ENCODE measurements at regions not wholly inside any gene's neighbourhood (a gene's known extent, or its start where the extent isn't known, plus 50 kb on each side); places are given as distances from the start of the nearest gene placed in this dataset.
"Not testable (repeated sequence)": the region's sequence is repeated elsewhere in the genome, so short reads cannot be mapped to it uniquely, and the experiment has no call there.

- DNase-seq (ENCODE audit: low read depth in 2 of 2), result no peak
These were observed 508.9 kb upstream of the TBL1XR1 start for GRCh38 chr3:177705976-177706823.

DNA sequence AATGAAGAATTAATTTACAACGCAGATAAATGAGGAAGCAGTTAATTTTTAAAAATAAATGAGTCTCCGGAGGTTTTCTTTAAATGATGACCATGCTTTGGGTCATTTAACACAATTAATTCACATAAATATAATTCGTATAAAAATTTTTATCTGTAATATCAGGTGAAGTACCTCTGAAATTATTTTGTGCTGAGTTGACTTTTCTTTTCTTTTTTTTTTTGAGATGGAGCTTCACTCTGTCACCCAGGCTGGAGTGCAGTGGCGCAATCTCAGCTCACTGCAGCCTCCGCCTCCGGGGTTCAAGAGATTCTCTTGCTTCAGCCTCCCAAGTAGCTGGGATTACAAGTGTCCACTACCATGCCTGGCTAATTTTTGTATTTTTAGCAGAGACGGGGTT lies 512.2 kb upstream of the TBL1XR1 start:
- not testable (repeated sequence) for DNase-seq (ENCODE audit: low read depth in 2 of 2)

DNA sequence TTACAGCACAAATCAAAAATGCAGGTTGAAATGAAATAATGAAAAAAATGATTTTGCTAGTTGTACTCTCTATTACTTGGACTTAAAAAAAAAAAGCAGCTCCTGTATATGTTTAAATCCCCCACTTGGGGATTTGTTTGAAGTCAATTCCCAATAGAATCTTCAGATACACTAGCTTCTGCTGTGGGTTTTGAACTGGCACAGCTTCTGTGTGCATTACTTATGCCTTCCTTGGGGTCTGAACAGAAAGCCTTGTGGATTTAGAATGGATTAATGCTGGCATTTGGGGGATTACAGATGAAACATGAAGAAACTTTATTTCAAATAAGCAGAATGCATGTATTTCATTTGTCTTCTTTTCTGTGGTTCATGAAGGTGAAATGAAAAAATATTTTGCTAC lies 513.2 kb upstream of the TBL1XR1 start:
- DNase-seq (ENCODE audit: low read depth in 2 of 2), result no peak

GRCh38 chr3:177711637-177712036 lies 514.4 kb upstream of the TBL1XR1 start:
- no peak for DNase-seq (ENCODE audit: low read depth in 2 of 2)

DNA sequence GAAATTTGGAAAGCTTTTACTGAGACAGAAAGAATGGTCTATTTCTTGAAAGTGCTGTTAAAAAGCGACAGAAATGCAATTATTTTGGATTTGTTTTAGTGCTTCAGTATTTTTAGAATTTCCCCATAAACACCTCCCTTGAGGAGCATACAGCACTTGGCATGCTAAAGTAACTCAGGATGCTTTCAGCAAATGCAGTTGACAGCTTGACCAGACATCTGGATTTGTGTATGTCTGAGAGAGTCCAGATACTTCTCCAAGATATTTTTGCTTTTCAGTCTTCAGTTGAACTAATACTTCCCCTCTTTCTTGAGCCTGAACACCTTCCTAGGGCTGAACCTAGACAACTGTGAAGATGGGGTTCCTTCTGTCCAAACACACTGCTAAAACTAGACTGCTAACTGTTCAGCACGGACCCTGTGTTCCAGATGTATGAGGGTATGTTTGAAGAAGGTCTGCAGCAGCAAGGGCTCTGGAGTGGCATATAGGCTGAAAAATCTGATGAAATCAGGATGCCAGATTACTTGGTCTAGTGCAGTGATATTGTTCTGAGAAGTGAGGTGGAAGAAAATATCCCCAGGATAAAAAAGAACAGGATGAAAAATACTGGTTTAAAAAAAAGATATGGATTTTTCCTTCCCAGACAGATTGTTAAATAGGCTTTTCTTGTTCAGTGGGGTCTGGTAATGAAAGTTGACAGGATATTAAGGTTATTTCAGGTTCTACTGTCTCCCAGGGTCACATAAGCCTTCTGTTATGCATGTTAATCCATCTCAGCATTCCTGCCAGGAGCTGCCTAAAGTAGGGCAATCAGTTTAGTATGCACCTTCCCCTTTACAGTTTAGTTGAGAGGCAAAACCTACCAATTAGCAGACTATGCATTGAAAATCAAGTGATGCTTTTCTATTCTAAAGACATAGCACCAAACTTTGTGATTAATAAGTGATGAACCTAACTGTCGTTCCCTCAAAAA lies 516.9 kb upstream of the TBL1XR1 start:
- DNase-seq (ENCODE audit: low read depth in 2 of 2), result no peak

- no peak for DNase-seq (ENCODE audit: low read depth in 2 of 2)
These were observed 517.7 kb upstream of the TBL1XR1 start for GRCh38 chr3:177714945-177715344.

- no peak for DNase-seq (ENCODE audit: low read depth in 2 of 2)
These were observed 518.7 kb upstream of the TBL1XR1 start for GRCh38 chr3:177715980-177716379.

DNA sequence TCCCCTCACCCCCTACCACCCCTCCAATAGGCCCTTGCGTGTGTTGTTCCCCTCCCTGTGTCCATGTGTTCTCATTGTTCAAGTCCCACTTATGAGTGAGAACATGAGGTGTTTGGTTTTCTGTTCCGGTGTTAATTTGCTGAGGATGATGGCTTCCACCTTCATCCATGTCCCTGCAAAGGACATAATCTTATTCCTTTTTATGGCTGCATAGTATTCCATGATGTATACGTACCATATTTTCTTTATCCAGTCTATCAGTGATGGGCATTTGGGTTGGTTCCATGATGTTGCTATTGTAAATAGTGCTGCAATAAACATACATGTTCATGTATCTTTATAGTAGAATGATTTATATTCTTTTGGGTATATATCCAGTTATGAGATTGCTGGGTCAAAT lies 523.6 kb upstream of the TBL1XR1 start:
- DNase-seq (ENCODE audit: low read depth in 2 of 2), result not testable (repeated sequence)

- no peak for DNase-seq (ENCODE audit: low read depth in 2 of 2)
These were observed 524.8 kb upstream of the TBL1XR1 start for GRCh38 chr3:177721864-177722785.

DNA sequence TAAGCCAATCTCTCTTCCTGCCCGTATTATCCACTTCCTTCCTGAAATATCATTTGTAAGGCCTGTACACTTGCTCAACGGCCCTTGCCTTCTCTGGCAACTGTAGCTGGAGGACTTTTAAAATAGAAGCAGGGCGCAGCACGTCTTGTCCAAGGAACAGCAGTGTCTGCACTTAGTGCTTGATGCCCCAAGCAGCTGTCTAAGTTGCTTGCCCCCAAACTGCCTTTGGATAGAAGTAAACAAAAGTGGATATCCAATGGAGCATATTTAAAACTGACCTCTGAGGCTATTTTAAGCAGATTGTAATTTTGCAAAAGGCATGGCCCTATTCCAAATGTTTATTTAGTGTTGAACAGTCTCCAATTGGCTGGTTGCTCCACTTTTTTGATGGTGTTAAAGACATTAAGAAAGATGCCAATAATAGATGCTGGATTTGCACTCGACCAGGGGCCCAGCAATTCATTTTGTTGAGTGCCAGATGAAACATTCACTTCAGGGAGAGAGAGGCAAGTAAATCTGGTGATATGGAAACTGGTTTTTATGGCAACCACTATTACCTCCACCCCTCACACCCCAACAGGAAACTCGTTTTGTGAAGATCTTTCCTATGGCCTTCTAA lies 526.8 kb upstream of the TBL1XR1 start:
- no peak for DNase-seq (ENCODE audit: low read depth in 2 of 2)

DNA sequence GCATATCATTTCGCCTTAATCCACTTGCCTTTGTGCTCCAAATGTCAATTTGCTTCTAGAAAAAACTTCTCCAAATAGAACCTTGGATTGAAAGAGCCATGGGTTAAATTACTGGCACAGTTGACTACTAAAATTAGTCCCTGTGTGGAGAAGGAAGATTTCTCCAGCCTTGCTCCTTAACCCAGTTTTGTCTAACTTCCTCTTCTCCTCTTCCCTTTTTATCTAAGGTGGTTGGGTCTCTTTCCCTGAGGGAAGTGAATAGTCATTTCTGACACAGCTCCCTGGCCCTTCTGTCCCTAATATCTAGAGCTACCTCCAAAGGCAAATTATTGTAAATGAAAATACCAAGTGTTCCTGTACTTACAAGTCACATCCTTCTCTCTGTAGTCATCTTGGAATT lies 527.9 kb upstream of the TBL1XR1 start:
- no peak for DNase-seq (ENCODE audit: low read depth in 2 of 2)

- DNase-seq (ENCODE audit: low read depth in 2 of 2), result no peak
These were observed 529.5 kb upstream of the TBL1XR1 start for GRCh38 chr3:177726807-177727206.

DNA sequence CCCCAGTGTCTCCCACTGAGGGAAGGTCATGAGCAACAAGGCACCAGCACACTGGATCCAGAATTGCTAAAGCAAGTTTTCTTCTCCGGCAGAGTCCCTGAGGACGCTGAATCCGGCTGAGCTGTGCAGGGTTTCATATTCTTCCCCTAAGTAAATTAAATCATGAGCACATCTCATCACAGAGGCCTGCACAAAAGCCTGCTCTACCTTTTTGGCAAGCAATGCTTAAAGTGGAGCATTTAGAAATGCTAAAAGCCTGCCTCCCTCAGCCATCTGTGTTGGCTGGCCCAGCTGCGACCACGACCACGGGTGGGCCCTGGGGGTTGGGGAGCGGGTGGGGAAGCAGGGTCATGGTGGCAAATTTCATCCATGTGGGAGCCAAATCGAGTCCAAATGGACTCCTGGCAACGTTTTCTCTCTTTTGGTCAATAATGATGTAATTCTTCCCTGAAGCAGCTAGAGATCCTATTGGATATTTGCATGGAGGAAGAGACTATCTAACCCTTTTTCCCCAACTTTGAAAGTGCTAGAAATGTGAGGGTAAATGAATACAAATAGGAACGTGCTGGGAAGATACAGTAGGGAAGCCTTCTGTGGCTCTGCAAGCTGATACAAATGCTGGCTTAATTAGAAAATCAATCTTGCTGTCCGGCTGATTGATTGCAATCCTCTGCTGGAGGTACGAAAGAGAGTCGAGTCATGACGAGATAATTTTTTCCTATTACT lies 532.8 kb upstream of the TBL1XR1 start:
- DNase-seq (ENCODE audit: low read depth in 2 of 2), result no peak

DNA sequence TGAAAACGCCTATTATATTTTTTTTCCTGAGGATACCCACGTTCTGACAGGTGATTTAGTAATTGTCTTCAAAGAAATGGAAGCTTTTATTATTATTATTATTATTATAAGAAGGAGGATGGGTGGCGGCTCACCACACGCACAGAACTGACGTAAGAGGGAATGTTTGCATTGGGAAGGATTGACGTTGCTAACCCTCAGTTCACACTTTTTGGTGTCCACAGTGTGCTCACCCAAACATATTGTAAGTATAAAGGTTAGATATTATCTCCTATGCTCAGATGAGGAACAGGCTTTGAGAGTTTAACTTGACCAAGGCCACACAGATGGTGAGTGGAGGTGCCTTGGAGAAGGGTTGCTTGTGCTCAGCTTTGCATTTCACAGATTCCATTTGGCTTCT lies 533.5 kb upstream of the TBL1XR1 start:
- DNase-seq (ENCODE audit: low read depth in 2 of 2), result no peak

DNA sequence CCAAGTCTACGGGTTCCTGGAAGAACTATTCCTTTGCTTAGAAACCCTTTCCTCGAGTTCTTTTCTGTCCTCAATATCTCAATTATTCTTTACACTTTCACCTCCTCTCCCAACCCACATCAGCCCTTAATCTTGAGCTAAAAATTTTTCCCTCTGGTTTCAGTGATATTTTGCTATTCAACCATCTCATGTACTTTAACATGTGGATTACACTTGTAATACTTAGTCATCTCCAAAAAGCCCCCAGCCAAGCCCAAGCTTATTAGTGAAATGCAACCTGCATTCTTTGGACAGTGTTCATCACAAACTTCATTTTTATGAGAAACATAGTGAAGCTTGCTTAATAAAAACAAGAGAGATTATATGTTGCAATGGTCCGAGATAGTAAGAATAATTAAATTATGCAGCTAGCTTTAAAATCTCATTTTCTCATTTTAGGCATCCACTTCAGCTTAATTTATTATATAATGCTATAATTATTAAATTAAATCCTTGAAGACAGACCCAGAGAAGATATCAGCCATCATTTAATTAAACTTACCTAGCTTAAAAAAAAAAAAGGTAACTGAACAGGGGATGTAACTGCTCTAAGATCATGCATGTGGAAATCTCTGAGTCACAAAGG lies 534.5 kb upstream of the TBL1XR1 start:
- no peak for DNase-seq (ENCODE audit: low read depth in 2 of 2)

DNA sequence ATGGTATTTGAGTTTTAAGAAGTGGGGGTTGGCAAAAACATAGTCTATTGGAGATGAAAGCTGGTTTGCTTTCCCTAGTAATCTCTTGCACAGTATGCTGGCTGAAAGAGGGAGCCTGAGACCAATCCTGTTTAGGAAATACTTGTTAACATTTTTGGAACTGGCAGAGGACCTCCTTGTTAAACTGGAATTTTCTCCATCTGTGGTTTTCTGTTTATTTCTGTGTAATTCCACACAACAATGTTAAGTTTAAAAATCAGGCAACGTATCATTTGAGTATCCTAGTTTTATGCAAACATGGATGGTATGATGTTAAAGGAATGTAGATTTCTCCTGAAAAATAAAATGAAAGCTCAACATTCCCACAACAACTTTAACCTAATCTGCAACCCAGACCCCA lies 536.0 kb upstream of the TBL1XR1 start:
- DNase-seq (ENCODE audit: low read depth in 2 of 2), result no peak

GRCh38 chr3:177733936-177734335 lies 536.7 kb upstream of the TBL1XR1 start:
- no peak for DNase-seq (ENCODE audit: low read depth in 2 of 2)

GRCh38 chr3:177735431-177735830 lies 538.1 kb upstream of the TBL1XR1 start:
- no peak for DNase-seq (ENCODE audit: low read depth in 2 of 2)

- DNase-seq (ENCODE audit: low read depth in 2 of 2), result no peak
These were observed 542.2 kb upstream of the TBL1XR1 start for GRCh38 chr3:177739461-177739860.

DNA sequence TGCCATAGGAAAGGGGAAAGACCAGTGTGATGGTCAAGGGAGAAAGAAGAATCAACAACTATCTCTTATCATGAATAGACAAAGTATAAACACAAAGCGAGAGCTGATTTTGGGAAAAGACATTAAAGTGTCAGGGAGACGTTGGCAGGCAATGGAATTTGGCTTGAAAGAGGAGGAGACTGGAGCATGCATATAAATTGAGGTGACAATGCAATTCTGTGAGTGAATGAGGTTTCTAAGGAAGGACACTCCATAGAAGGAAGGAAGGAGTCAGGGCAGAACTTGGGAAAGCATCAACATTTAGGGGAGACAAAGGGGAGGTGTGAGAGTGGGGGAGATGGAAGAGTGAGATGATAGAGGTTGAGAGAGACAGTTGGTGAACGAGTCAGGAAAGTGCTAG lies 543.0 kb upstream of the TBL1XR1 start:
- no peak for DNase-seq (ENCODE audit: low read depth in 2 of 2)

All from stimulated activated CD8-positive, alpha-beta memory T cell treated with anti-CD3 and anti-CD28 coated beads, Interleukin-2, amount 100 ng/mL, for 48 hours (primary cell).